ENCODE measurements at regions not wholly inside any gene's neighbourhood (a gene's known extent, or its start where the extent isn't known, plus 50 kb on each side); places are given as distances from the start of the nearest gene placed in this dataset.

- DNase-seq (ENCODE audit: low spot score): no peak
- no peak overlapping the region for H3K4me3 ChIP-seq
- TF ChIP-seq CTCF (IDR thresholded peaks at IDR 0.05): no peak
- no peak overlapping the region for H3K27ac ChIP-seq
These were observed 50.6 kb upstream of the C1QTNF9B start for GRCh38 chr13:23947893-23948292.

GRCh38 chr13:23949200-23949599 lies 51.9 kb upstream of the C1QTNF9B start:
- TF ChIP-seq CTCF (IDR thresholded peaks at IDR 0.05): no peak
- H3K4me3 ChIP-seq: no peak overlapping the region
- no peak overlapping the region for H3K27ac ChIP-seq
- DNase-seq (ENCODE audit: low spot score): no peak

- Histone ChIP-seq H3K27ac (no peak overlapping the region), H3K4me3 (no peak overlapping the region)
- TF ChIP-seq CTCF (IDR thresholded peaks at IDR 0.05): no peak
- DNase-seq (ENCODE audit: low spot score): no peak
These were observed 52.4 kb upstream of the C1QTNF9B start for GRCh38 chr13:23949736-23950135.

GRCh38 chr13:23950736-23951510 lies 53.6 kb upstream of the C1QTNF9B start:
- Histone ChIP-seq H3K27ac (no peak overlapping the region), H3K4me3 (no peak overlapping the region)
- TF ChIP-seq CTCF (IDR thresholded peaks at IDR 0.05): no peak
- no peak for DNase-seq (ENCODE audit: low spot score)

GRCh38 chr13:23952796-23953195 lies 55.5 kb upstream of the C1QTNF9B start:
- no peak overlapping the region for H3K4me3 ChIP-seq
- DNase-seq (ENCODE audit: low spot score): no peak
- no peak for TF ChIP-seq CTCF (IDR thresholded peaks at IDR 0.05)

GRCh38 chr13:23953860-23954512 lies 56.7 kb upstream of the C1QTNF9B start:
- no peak overlapping the region for H3K27ac ChIP-seq
- no peak for DNase-seq (ENCODE audit: low spot score)
- TF ChIP-seq CTCF (IDR thresholded peaks at IDR 0.05): no peak
- no peak overlapping the region for H3K4me3 ChIP-seq

More at GRCh38 chr13:23952796-23953195, 55.5 kb upstream of the C1QTNF9B start:
- H3K27ac ChIP-seq: no peak overlapping the region

- Histone ChIP-seq H3K4me3 (no peak overlapping the region), H3K27ac (no peak overlapping the region)
- no peak for TF ChIP-seq CTCF (IDR thresholded peaks at IDR 0.05)
- DNase-seq (ENCODE audit: low spot score): no peak
These were observed 57.8 kb upstream of the C1QTNF9B start for GRCh38 chr13:23955064-23955463.
